Activated CD4-positive, alpha-beta memory T cell treated with anti-CD3 and anti-CD28 coated beads, Interleukin-2, amount 10 ng/mL, durations not matched to agents 7 days and 5 days (primary cell): ENCODE measurements at regions not wholly inside any gene's neighbourhood (a gene's known extent, or its start where the extent isn't known, plus 50 kb on each side); places are given as distances from the start of the nearest gene placed in this dataset.

ENCODE experiments used
- CTCF ChIA-PET: fragments of 350-600 bp; sonication (Branson Sonifier 250); formaldehyde crosslinking; loops from one replicate; lab custom pipeline; 2021; ENCODE audit warnings: antibody characterized with exemption, inconsistent platforms; lab: Charles Lee
- POLR2A ChIA-PET: fragments of 350-600 bp; sonication (Branson Sonifier 250); formaldehyde crosslinking; loops from one replicate; lab custom pipeline; 2021; ENCODE audit warnings: antibody characterized with exemption; lab: Charles Lee
- DNase-seq: peaks from one replicate; pipeline ENCODE4 v3.0.0-alpha.2; 2020
- H3K27ac Mint-ChIP-seq: one replicate; pipeline ENCODE4 v1.8.0; 2021; ENCODE audit warnings: mild to moderate bottlenecking, mixed read lengths
- H3K27me3 Mint-ChIP-seq: one replicate; pipeline ENCODE4 v1.8.0; 2021; ENCODE audit warnings: mixed read lengths
- H3K36me3 Mint-ChIP-seq: one replicate; pipeline ENCODE4 v1.8.0; 2021; ENCODE audit warnings: low read depth, mixed read lengths
- H3K4me1 Mint-ChIP-seq: one replicate; pipeline ENCODE4 v1.8.0; 2021; ENCODE audit warnings: mixed read lengths
- H3K4me3 Mint-ChIP-seq: one replicate; pipeline ENCODE4 v1.8.0; 2021; ENCODE audit warnings: mild to moderate bottlenecking, mixed read lengths
- H3K9me3 Mint-ChIP-seq: one replicate; pipeline ENCODE4 v1.8.0; 2021; ENCODE audit warnings: mixed read lengths

GRCh38 chr4:152020073-152020472 is 259.3 kb upstream of the GATB start:
- no peaks in the 10 kb centered on the region for H3K36me3 Mint-ChIP-seq
- no peaks in the 10 kb centered on the region for H3K9me3 Mint-ChIP-seq
- ChIA-PET POLR2A (no interaction called here), CTCF (no interaction called here)
- DNase-seq: no peak
- no peak overlapping the region for H3K4me3 Mint-ChIP-seq
- no peak overlapping the region for H3K27ac Mint-ChIP-seq
- H3K27me3 Mint-ChIP-seq: no peaks in the 10 kb centered on the region
- peaks cover 6% of the 10 kb centered on the region for H3K4me1 Mint-ChIP-seq

- ChIA-PET CTCF (no interaction called here), POLR2A (no interaction called here)
- Mint-ChIP-seq H3K9me3 (peaks cover 8% of the 10 kb centered on the region), H3K27me3 (no peaks in the 10 kb centered on the region), H3K36me3 (peaks cover 6% of the 10 kb centered on the region), H3K4me3 (no peak overlapping the region), H3K27ac (no peak overlapping the region), H3K4me1 (peaks cover 33% of the 10 kb centered on the region)
- no peak for DNase-seq
Measured at GRCh38 chr4:152016303-152016620, 255.5 kb upstream of the GATB start.

DNA sequence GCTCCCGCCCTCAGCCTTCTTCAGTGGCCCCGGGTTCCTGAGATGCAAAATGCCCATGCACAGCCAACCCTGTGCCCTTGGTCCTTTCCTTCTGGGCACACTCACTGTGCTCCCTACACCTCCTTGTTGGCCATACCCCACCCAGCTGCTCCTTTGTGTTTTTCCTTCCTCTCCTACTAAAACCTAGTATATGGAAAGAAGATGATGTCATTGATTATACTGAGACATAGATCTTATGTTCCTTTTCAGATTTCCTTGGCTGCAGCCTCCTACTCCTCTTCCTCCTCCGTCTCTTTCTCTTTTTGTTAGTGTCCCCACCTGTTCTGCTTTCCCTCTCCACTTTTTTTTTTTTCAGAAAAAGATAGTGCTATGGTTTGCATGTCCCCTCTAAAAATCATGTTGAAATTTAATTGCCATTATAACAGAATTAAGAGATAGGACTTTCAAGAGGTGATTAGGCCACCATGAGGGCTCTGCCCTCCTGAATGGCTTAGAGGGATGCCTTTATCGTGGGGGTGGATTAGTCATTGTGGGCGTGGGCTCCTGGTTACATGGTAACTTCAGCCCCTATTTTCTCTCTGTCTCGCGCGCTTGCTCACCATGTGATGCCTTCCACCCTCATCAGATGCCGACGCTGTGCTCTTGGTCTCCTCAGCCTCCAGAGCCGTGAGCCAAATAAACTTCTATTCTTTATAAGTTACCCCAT is 254.9 kb upstream of the GATB start:
- CTCF ChIA-PET: no interaction called here
- peaks cover 38% of the 10 kb centered on the region for H3K4me1 Mint-ChIP-seq
- peaks cover 8% of the 10 kb centered on the region for H3K36me3 Mint-ChIP-seq
- POLR2A ChIA-PET: no interaction called here
- H3K4me3 Mint-ChIP-seq: no peak overlapping the region
- H3K27me3 Mint-ChIP-seq: no peaks in the 10 kb centered on the region
- H3K27ac Mint-ChIP-seq: peak overlapping the region; percentile 29
- H3K9me3 Mint-ChIP-seq: peaks cover 8% of the 10 kb centered on the region
- no peak for DNase-seq

GRCh38 chr4:152014280-152014679 is 253.5 kb upstream of the GATB start:
- peaks cover 8% of the 10 kb centered on the region for H3K9me3 Mint-ChIP-seq
- H3K27me3 Mint-ChIP-seq: peaks cover under 1% of the 10 kb centered on the region
- ChIA-PET POLR2A (no interaction called here), CTCF (no interaction called here)
- peaks cover 43% of the 10 kb centered on the region for H3K4me1 Mint-ChIP-seq
- DNase-seq: peak; percentile 78
- peak overlapping the region; percentile 27 for H3K4me3 Mint-ChIP-seq
- peak overlapping the region; percentile 69 for H3K27ac Mint-ChIP-seq
- H3K36me3 Mint-ChIP-seq: peaks cover 9% of the 10 kb centered on the region

GRCh38 chr4:152011469-152011868 is 250.7 kb upstream of the GATB start:
- Mint-ChIP-seq H3K27me3 (peaks cover 2% of the 10 kb centered on the region), H3K9me3 (peaks cover 8% of the 10 kb centered on the region), H3K4me3 (no peak overlapping the region), H3K27ac (no peak overlapping the region), H3K4me1 (peaks cover 43% of the 10 kb centered on the region), H3K36me3 (peaks cover 9% of the 10 kb centered on the region)
- ChIA-PET POLR2A (no interaction called here), CTCF (no interaction called here)
- no peak for DNase-seq

GRCh38 chr4:152010710-152011079 is 249.9 kb upstream of the GATB start:
- peaks cover 40% of the 10 kb centered on the region for H3K4me1 Mint-ChIP-seq
- POLR2A ChIA-PET: no interaction called here
- peaks cover 2% of the 10 kb centered on the region for H3K27me3 Mint-ChIP-seq
- DNase-seq: no peak
- peaks cover 9% of the 10 kb centered on the region for H3K36me3 Mint-ChIP-seq
- H3K4me3 Mint-ChIP-seq: no peak overlapping the region
- no peak overlapping the region for H3K27ac Mint-ChIP-seq
- CTCF ChIA-PET: no interaction called here
- H3K9me3 Mint-ChIP-seq: peaks cover 8% of the 10 kb centered on the region

- H3K27me3 Mint-ChIP-seq: peaks cover 3% of the 10 kb centered on the region
- peaks cover 38% of the 10 kb centered on the region for H3K4me1 Mint-ChIP-seq
- POLR2A ChIA-PET: no interaction called here
- no peak overlapping the region for H3K27ac Mint-ChIP-seq
- DNase-seq: no peak
- H3K36me3 Mint-ChIP-seq: peaks cover 9% of the 10 kb centered on the region
- CTCF ChIA-PET: no interaction called here
- H3K4me3 Mint-ChIP-seq: no peak overlapping the region
- peaks cover 8% of the 10 kb centered on the region for H3K9me3 Mint-ChIP-seq
Measured at GRCh38 chr4:152009983-152010709, 249.3 kb upstream of the GATB start.

- ChIA-PET POLR2A (no interaction called here), CTCF (no interaction called here)
- Mint-ChIP-seq H3K4me1 (peaks cover 30% of the 10 kb centered on the region), H3K9me3 (peaks cover 8% of the 10 kb centered on the region), H3K27me3 (peaks cover 5% of the 10 kb centered on the region), H3K4me3 (no peak overlapping the region), H3K36me3 (peaks cover 4% of the 10 kb centered on the region), H3K27ac (no peak overlapping the region)
- no peak for DNase-seq
Measured at GRCh38 chr4:152009031-152009670, 248.3 kb upstream of the GATB start.

DNA sequence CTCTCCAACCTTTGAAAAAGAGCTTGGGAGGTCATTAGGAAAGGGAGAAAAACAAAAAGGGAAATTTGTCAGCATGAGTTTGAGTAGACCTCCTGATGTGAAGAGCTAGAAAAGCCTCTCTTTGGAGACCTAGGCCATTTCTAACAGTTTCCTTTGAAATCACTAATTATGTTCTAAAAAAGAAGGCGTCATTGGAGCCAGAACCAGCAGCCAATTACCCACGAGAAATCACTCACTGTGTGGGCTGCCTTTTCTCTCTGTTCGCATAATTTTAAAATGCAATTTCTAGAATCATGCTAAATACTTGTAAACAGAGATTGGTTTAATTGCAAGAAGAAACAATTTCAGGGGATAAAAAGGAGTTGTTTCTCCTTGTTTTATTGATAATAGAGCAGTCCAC is 246.3 kb upstream of the GATB start:
- Mint-ChIP-seq H3K36me3 (peaks cover 2% of the 10 kb centered on the region), H3K27me3 (peaks cover 5% of the 10 kb centered on the region), H3K4me1 (peaks cover 17% of the 10 kb centered on the region), H3K9me3 (peaks cover 3% of the 10 kb centered on the region), H3K27ac (no peak overlapping the region), H3K4me3 (no peak overlapping the region)
- POLR2A ChIA-PET: no interaction called here
- DNase-seq: no peak
- CTCF ChIA-PET: no interaction called here

GRCh38 chr4:152004801-152005200 is 244.0 kb upstream of the GATB start:
- CTCF ChIA-PET: interaction anchor here (0.7 kb wide), 1 partner anchor 115 kb away, joined by 5 read pairs; no protein-coding TSS in a partner anchor
- Mint-ChIP-seq H3K36me3 (no peaks in the 10 kb centered on the region), H3K4me1 (peaks cover 1% of the 10 kb centered on the region), H3K27ac (no peak overlapping the region), H3K27me3 (peaks cover 5% of the 10 kb centered on the region), H3K4me3 (no peak overlapping the region), H3K9me3 (peaks cover 2% of the 10 kb centered on the region)
- no peak for DNase-seq
- POLR2A ChIA-PET: no interaction called here

- Mint-ChIP-seq H3K27ac (no peak overlapping the region), H3K9me3 (peaks cover 6% of the 10 kb centered on the region), H3K36me3 (peaks cover 3% of the 10 kb centered on the region), H3K4me1 (peaks cover 3% of the 10 kb centered on the region), H3K4me3 (no peak overlapping the region), H3K27me3 (peaks cover 3% of the 10 kb centered on the region)
- DNase-seq: no peak
- ChIA-PET POLR2A (no interaction called here), CTCF (no interaction called here)
Measured at GRCh38 chr4:152000518-152000917, 239.7 kb upstream of the GATB start.

DNA sequence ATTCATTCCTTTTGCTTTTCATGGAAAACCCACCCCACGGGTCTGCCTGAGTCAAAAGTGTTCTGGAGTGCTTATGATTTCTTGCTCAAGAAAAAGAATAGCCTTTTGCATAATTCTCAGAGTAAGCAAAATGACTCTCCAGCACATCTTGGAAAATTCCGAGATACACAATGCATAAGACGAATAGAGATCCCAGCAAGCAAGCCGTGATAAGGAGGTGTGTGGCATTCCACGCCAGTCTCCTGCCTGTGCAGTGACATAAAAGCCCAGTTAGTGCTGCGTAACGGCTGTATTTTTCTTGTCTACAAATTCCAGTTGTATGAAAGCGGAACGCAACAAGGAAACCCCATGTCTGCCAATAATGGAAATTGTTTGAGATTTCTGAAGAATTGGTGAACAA is 237.9 kb upstream of the GATB start:
- Mint-ChIP-seq H3K9me3 (peaks cover 11% of the 10 kb centered on the region), H3K4me3 (no peak overlapping the region), H3K4me1 (peaks cover 8% of the 10 kb centered on the region), H3K36me3 (peaks cover 9% of the 10 kb centered on the region), H3K27ac (no peak overlapping the region), H3K27me3 (no peaks in the 10 kb centered on the region)
- POLR2A ChIA-PET: no interaction called here
- no peak for DNase-seq
- CTCF ChIA-PET: interaction anchor here (0.7 kb wide), 1 partner anchor 375 kb away, joined by 3 read pairs; no protein-coding TSS in a partner anchor

DNA sequence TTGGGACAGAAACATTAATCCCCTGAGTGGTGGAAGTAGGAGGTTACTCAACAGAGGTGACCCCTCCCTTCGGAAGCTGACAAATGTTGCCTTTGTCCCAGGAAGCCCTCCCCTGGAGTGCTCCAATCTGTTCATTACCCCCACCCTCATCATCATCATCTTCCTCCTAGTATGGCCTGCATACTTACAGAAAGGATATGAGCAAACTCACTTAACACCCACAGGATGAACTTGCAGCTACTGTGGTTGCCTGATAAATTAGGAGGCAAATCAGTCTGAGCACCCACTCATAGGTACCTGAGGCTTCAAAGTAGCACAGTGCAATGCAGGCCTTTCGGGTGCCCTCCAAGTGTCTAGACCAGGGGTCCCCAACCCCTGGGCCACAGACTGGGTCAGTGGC is 236.7 kb upstream of the GATB start:
- CTCF ChIA-PET: no interaction called here
- H3K9me3 Mint-ChIP-seq: peaks cover 10% of the 10 kb centered on the region
- peaks cover 17% of the 10 kb centered on the region for H3K4me1 Mint-ChIP-seq
- POLR2A ChIA-PET: no interaction called here
- H3K36me3 Mint-ChIP-seq: peaks cover 9% of the 10 kb centered on the region
- H3K27ac Mint-ChIP-seq: no peak overlapping the region
- no peaks in the 10 kb centered on the region for H3K27me3 Mint-ChIP-seq
- H3K4me3 Mint-ChIP-seq: no peak overlapping the region
- no peak for DNase-seq
